Tibial nerve (tissue), 4 donors: ENCODE measurements at regions not wholly inside any gene's neighbourhood (a gene's known extent, or its start where the extent isn't known, plus 50 kb on each side); places are given as distances from the start of the nearest gene placed in this dataset.

Experiments used
- DNase-seq, 2 donors: peaks; one replicate each; pipeline ENCODE4 v3.0.0-alpha.2; 2019; ENCODE audit warnings: low spot score in 2 of 2
- H3K27ac ChIP-seq, 4 donors: fragments of 200-600 bp; sonication (generic) in 3 of 4; one replicate each; pipeline ENCODE4 v1.5.1; 2017 to 2019; ENCODE audit warnings: mild to moderate bottlenecking in 1 of 4
- H3K27me3 ChIP-seq, 2 donors: fragments of 200-600 bp; sonication (generic) in 1 of 2; one replicate each; pipeline versions ENCODE4 v1.5.1 to v1.6.0; 2017 to 2019
- H3K36me3 ChIP-seq, 3 donors: fragments of 200-600 bp; sonication (generic); one replicate each; pipeline ENCODE4 v1.5.1; 2018 to 2019
- H3K4me1 ChIP-seq, 4 donors: fragments of 200-600 bp; sonication (generic) in 3 of 4; one replicate each; pipeline ENCODE4 v1.5.1; 2017 to 2019
- H3K4me3 ChIP-seq, 4 donors: fragments of 200-600 bp; sonication (generic) in 3 of 4; one replicate each; pipeline ENCODE4 v1.5.1; 2017 to 2019; ENCODE audit warnings: mild to moderate bottlenecking in 1 of 4, moderate library complexity in 1 of 4
- H3K9me3 ChIP-seq, 4 donors: fragments of 200-600 bp; sonication (generic) in 3 of 4; one replicate each; pipeline ENCODE4 v1.5.1; 2017 to 2019
- CTCF ChIP-seq, 5 experiments: fragments of 200-600 bp in 3 of 5; fragments of 450-650 bp in 2 of 5; sonication (generic) in 3 of 5; IDR thresholded peaks; one replicate each; pipeline ENCODE4 v1.5.1; 2016 to 2019; ENCODE audit warnings: antibody characterized with exemption in 5 of 5, mild to moderate bottlenecking in 3 of 5, moderate library complexity in 2 of 5
- EP300 ChIP-seq, 2 donors: sonication (generic); formaldehyde crosslinking; IDR thresholded peaks; one replicate each; pipeline ENCODE4 v1.6.1; 2017; ENCODE audit warnings: antibody characterized with exemption in 2 of 2, mild to moderate bottlenecking in 1 of 2
- POLR2A ChIP-seq, 2 donors: fragments of 450-650 bp; IDR thresholded peaks; one replicate each; pipeline ENCODE4 v1.6.1; 2017; ENCODE audit warnings: antibody characterized with exemption in 2 of 2, mild to moderate bottlenecking in 2 of 2, moderate library complexity in 2 of 2
- WGBS, 2 donors: methylation state at CpG; one replicate each; pipeline ENCODE4 v1.1.5; 2018; 5-methylcytosine and 5-hydroxymethylcytosine counted together

- Histone ChIP-seq H3K36me3 (no peaks in the 10 kb centered on the region), H3K4me3 (no peak overlapping the region), H3K4me1 (peaks cover 0 to 3% (median 0%) of the 10 kb centered on the region in 4 donors), H3K9me3 (no peaks in the 10 kb centered on the region), H3K27me3 (no peaks in the 10 kb centered on the region), H3K27ac (no peak overlapping the region)
- 59% methylated on average over 8 of the region's 8 CpGs for WGBS, 2 donors
- TF ChIP-seq EP300 (IDR thresholded peaks at IDR 0.05) = no peak
- no peak for TF ChIP-seq POLR2A (IDR thresholded peaks at IDR 0.05)
- TF ChIP-seq CTCF (IDR thresholded peaks at IDR 0.05) = no peak
- peak; percentile 60 to 62 for DNase-seq
Measured at GRCh38 chrX:23503835-23504539, 163.3 kb upstream of the PRDX4 start.

DNA sequence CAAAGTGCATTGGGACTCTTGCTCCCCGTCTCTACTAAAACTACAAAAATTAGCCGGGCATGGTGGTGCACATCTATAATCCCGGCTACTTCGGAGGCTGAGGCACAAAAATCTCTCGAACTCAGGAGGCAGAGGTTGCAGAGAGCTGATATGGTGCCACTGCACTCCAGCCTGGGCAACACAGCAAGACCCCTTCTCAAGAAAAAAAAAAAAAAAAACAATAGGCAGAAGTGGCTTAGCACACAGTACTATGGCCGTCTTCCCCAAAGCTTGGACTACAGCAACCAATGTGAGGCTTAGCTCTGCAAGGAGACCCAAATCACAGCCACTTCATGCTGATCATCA is 162.8 kb upstream of the PRDX4 start:
- WGBS, 2 donors = 90 to 93% methylated on average over 6 of the region's 6 CpGs
- Histone ChIP-seq H3K9me3 (no peaks in the 10 kb centered on the region), H3K4me1 (peaks cover 0 to 3% (median 0%) of the 10 kb centered on the region in 4 donors), H3K27ac (peak overlapping the region in 1 of 4 donors; percentile 17), H3K36me3 (no peaks in the 10 kb centered on the region), H3K4me3 (no peak overlapping the region), H3K27me3 (no peaks in the 10 kb centered on the region)
- TF ChIP-seq CTCF (IDR thresholded peaks at IDR 0.05) (no peak), POLR2A (IDR thresholded peaks at IDR 0.05) (no peak), EP300 (IDR thresholded peaks at IDR 0.05) (no peak)
- DNase-seq = no peak

DNA sequence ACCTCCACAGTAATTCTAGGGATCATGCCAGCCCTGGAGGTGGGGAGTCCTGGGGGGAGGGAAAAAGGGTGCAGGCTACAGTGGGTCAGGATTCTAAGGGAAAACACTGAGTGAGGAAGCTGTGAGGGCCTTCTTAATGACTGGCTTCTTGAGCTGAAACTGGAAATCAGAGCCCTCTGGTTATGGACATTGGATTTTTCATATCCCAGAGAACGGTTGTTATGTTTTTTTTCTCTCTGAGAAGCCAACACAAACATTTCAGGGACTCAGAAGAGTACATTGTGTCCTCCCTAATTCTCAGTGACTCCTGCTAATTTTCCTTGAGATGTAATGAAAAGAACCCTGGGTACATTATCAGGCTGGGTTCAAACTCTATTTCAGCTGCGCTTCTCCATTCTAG is 162.4 kb upstream of the PRDX4 start:
- Histone ChIP-seq H3K27ac (peak overlapping the region in 1 of 4 donors; percentile 44), H3K36me3 (no peaks in the 10 kb centered on the region), H3K4me1 (peaks cover 0 to 3% (median 0%) of the 10 kb centered on the region in 4 donors), H3K4me3 (no peak overlapping the region), H3K9me3 (no peaks in the 10 kb centered on the region), H3K27me3 (no peaks in the 10 kb centered on the region)
- TF ChIP-seq EP300 (IDR thresholded peaks at IDR 0.05) = peak in 1 of 2 donors; percentile 27
- no peak for TF ChIP-seq CTCF (IDR thresholded peaks at IDR 0.05)
- TF ChIP-seq POLR2A (IDR thresholded peaks at IDR 0.05) = no peak
- 52 to 76% methylated on average over 2 of the region's 2 CpGs for WGBS, 2 donors
- no peak for DNase-seq

GRCh38 chrX:23505531-23506303 is 161.6 kb upstream of the PRDX4 start:
- 41 to 43% methylated on average over 6 of the region's 6 CpGs for WGBS, 2 donors
- no peak for TF ChIP-seq POLR2A (IDR thresholded peaks at IDR 0.05)
- no peak for TF ChIP-seq EP300 (IDR thresholded peaks at IDR 0.05)
- no peak for TF ChIP-seq CTCF (IDR thresholded peaks at IDR 0.05)

GRCh38 chrX:23509256-23509655 is 158.0 kb upstream of the PRDX4 start:
- Histone ChIP-seq H3K27ac (no peak overlapping the region), H3K9me3 (no peaks in the 10 kb centered on the region), H3K4me3 (no peak overlapping the region), H3K4me1 (peaks cover 0 to 3% (median 0%) of the 10 kb centered on the region in 4 donors), H3K27me3 (no peaks in the 10 kb centered on the region), H3K36me3 (no peaks in the 10 kb centered on the region)
- DNase-seq = no peak
- no peak for TF ChIP-seq POLR2A (IDR thresholded peaks at IDR 0.05)
- no peak for TF ChIP-seq EP300 (IDR thresholded peaks at IDR 0.05)
- no peak for TF ChIP-seq CTCF (IDR thresholded peaks at IDR 0.05)
- 67 to 91% methylated on average over 1 of the region's 1 CpG for WGBS, 2 donors

More at GRCh38 chrX:23505531-23506303, 161.6 kb upstream of the PRDX4 start:
- Histone ChIP-seq H3K27me3 (no peaks in the 10 kb centered on the region), H3K36me3 (no peaks in the 10 kb centered on the region), H3K4me3 (no peak overlapping the region), H3K4me1 (peaks cover 0 to 3% (median 0%) of the 10 kb centered on the region in 4 donors), H3K9me3 (no peaks in the 10 kb centered on the region), H3K27ac (peak overlapping the region in 1 of 4 donors; percentile 44)
- no peak for DNase-seq
